ENCODE measurements at regions not wholly inside any gene's neighbourhood (a gene's known extent, or its start where the extent isn't known, plus 50 kb on each side); places are given as distances from the start of the nearest gene placed in this dataset.

- no peaks in the 10 kb centered on the region for H3K27me3 Mint-ChIP-seq
- no peak for DNase-seq
- no peaks in the 10 kb centered on the region for H3K36me3 ChIP-seq (replicated peaks in 1 of 2; ENCODE audit: control extremely low read depth in 1 of 2, control insufficient read depth in 1 of 2, extremely low read depth in 1 of 2, insufficient read depth in 2 of 2, low read length in 1 of 2)
- no peaks in the 10 kb centered on the region for H3K4me1 Mint-ChIP-seq
- no peaks in the 10 kb centered on the region for H4K20me1 ChIP-seq (ENCODE audit: control insufficient read depth, insufficient read depth, low read length, poor library complexity, severe bottlenecking)
- peaks cover 0 to 45% (median 0%) of the 10 kb centered on the region in 3 donors for H3K9me3 ChIP-seq (ENCODE audit: control extremely low read depth in 1 of 3, control insufficient read depth in 2 of 3, insufficient read depth in 1 of 3, low read length in 2 of 3)
- H3K79me2 ChIP-seq (ENCODE audit: control insufficient read depth, insufficient read depth, low read length): no peaks in the 10 kb centered on the region
- no peak overlapping the region for H3K27ac Mint-ChIP-seq
- intact Hi-C loops (cut with micrococcal nuclease): no loop called here
- no peak overlapping the region for H3K4me2 ChIP-seq (replicated peaks; ENCODE audit: low read depth, low read length, poor library complexity, severe bottlenecking)
- no peak for ATAC-seq (ENCODE audit: low read depth)
- H3K4me3 Mint-ChIP-seq: no peak overlapping the region
- TF ChIP-seq CTCF (IDR thresholded peaks at IDR 0.05) (no peak), EZH2 (IDR thresholded peaks at IDR 0.05; ENCODE audit: borderline replicate concordance, insufficient read depth, low read depth, low read length, poor library complexity, severe bottlenecking) (no peak)
- H3K9ac ChIP-seq (ENCODE audit: low read length): no peak overlapping the region
- H3K4me3 ChIP-seq (ENCODE audit: control extremely low read depth in 1 of 5, extremely low read depth in 1 of 5, insufficient read depth in 1 of 5, low read depth in 2 of 5, low read length in 4 of 5): no peak overlapping the region
- no peaks in the 10 kb centered on the region for H3K4me1 ChIP-seq (ENCODE audit: control insufficient read depth in 2 of 2, insufficient read depth in 2 of 2, low read length in 2 of 2)
- H3K27ac ChIP-seq (ENCODE audit: low read length in 2 of 2): no peak overlapping the region
- CTCF ChIA-PET: no interaction called here
- no peaks in the 10 kb centered on the region for H3K27me3 ChIP-seq (replicated peaks in 1 of 4; ENCODE audit: control extremely low read depth in 1 of 4, control insufficient read depth in 3 of 4, insufficient read depth in 4 of 4, low read length in 3 of 4)
- no peak overlapping the region for H2AFZ ChIP-seq (ENCODE audit: insufficient read depth, low read depth, low read length, poor library complexity, severe bottlenecking)
- 90% methylated on average over 14 of the region's 18 CpGs for WGBS (ENCODE audit: insufficient coverage)
- peaks cover 6% of the 10 kb centered on the region for H3K9me3 Mint-ChIP-seq (ENCODE audit: insufficient read depth)
- POLR2A ChIA-PET: no interaction called here
Measured at GRCh38 chr22:48603621-48604320, 1223.9 kb downstream of the BRD1 start.

GRCh38 chr22:48602805-48603518, 1224.7 kb downstream of the BRD1 start:
- H3K4me2 ChIP-seq (replicated peaks; ENCODE audit: low read depth, low read length, poor library complexity, severe bottlenecking): no peak overlapping the region
- H3K4me1 ChIP-seq (ENCODE audit: control insufficient read depth in 2 of 2, insufficient read depth in 2 of 2, low read length in 2 of 2): no peaks in the 10 kb centered on the region
- no peak for TF ChIP-seq CTCF (IDR thresholded peaks at IDR 0.05)
- no peak for TF ChIP-seq EZH2 (IDR thresholded peaks at IDR 0.05; ENCODE audit: borderline replicate concordance, insufficient read depth, low read depth, low read length, poor library complexity, severe bottlenecking)
- DNase-seq (no peak), ATAC-seq (ENCODE audit: low read depth) (no peak)
- no peak overlapping the region for H3K27ac ChIP-seq (ENCODE audit: low read length in 2 of 2)
- ChIA-PET CTCF (no interaction called here), POLR2A (no interaction called here)
- no peak overlapping the region for H3K4me3 ChIP-seq (ENCODE audit: control extremely low read depth in 1 of 5, extremely low read depth in 1 of 5, insufficient read depth in 1 of 5, low read depth in 2 of 5, low read length in 4 of 5)
- no peak overlapping the region for H2AFZ ChIP-seq (ENCODE audit: insufficient read depth, low read depth, low read length, poor library complexity, severe bottlenecking)
- no peaks in the 10 kb centered on the region for H3K27me3 ChIP-seq (replicated peaks in 1 of 4; ENCODE audit: control extremely low read depth in 1 of 4, control insufficient read depth in 3 of 4, insufficient read depth in 4 of 4, low read length in 3 of 4)
- no peak overlapping the region for H3K9ac ChIP-seq (ENCODE audit: low read length)
- no peaks in the 10 kb centered on the region for H3K79me2 ChIP-seq (ENCODE audit: control insufficient read depth, insufficient read depth, low read length)
- H3K4me1 Mint-ChIP-seq: no peaks in the 10 kb centered on the region
- no peak overlapping the region for H3K27ac Mint-ChIP-seq
- whole genome bisulfite sequencing (ENCODE audit: insufficient coverage): 95% methylated on average over 25 of the region's 26 CpGs
- H3K9me3 Mint-ChIP-seq (ENCODE audit: insufficient read depth): peaks cover 8% of the 10 kb centered on the region
- no peak overlapping the region for H3K4me3 Mint-ChIP-seq
- no peaks in the 10 kb centered on the region for H3K27me3 Mint-ChIP-seq
- intact Hi-C loops (cut with micrococcal nuclease): no loop called here
- H3K36me3 ChIP-seq (replicated peaks in 1 of 2; ENCODE audit: control extremely low read depth in 1 of 2, control insufficient read depth in 1 of 2, extremely low read depth in 1 of 2, insufficient read depth in 2 of 2, low read length in 1 of 2): no peaks in the 10 kb centered on the region
- no peaks in the 10 kb centered on the region for H4K20me1 ChIP-seq (ENCODE audit: control insufficient read depth, insufficient read depth, low read length, poor library complexity, severe bottlenecking)
- H3K9me3 ChIP-seq (ENCODE audit: control extremely low read depth in 1 of 3, control insufficient read depth in 2 of 3, insufficient read depth in 1 of 3, low read length in 2 of 3): peaks cover 0 to 50% (median 4%) of the 10 kb centered on the region in 3 donors
